ENCODE measurements at regions not wholly inside any gene's neighbourhood (a gene's known extent, or its start where the extent isn't known, plus 50 kb on each side); places are given as distances from the start of the nearest gene placed in this dataset.

GRCh38 chr4:138647433-138647832 lies 368.1 kb upstream of the NOCT start:
- TF ChIP-seq CTCF (IDR thresholded peaks at IDR 0.05) (no peak), POLR2A (IDR thresholded peaks at IDR 0.05) (no peak)

All from lower leg skin (tissue), 3 donors.